Activated CD8-positive, alpha-beta memory T cell treated with anti-CD3 and anti-CD28 coated beads, Interleukin-2, amount 50 U/mL, for 24 hours (primary cell): ENCODE measurements at regions not wholly inside any gene's neighbourhood (a gene's known extent, or its start where the extent isn't known, plus 50 kb on each side); places are given as distances from the start of the nearest gene placed in this dataset.

ENCODE experiments used
- DNase-seq: peaks from one replicate; pipeline ENCODE4 v3.0.0-alpha.2; 2020; ENCODE audit errors: extremely low read depth

GRCh38 chr6:134866563-134866962 is 83.3 kb downstream of the ALDH8A1 start:
- DNase-seq = no peak

- DNase-seq = no peak
Observed at GRCh38 chr6:134864558-134864957, 85.3 kb downstream of the ALDH8A1 start.

GRCh38 chr6:134863763-134864510 is 86.0 kb downstream of the ALDH8A1 start:
- DNase-seq = no peak

GRCh38 chr6:134854366-134854765 is 95.5 kb downstream of the ALDH8A1 start:
- no peak for DNase-seq

GRCh38 chr6:134853111-134854055 is 96.5 kb downstream of the ALDH8A1 start:
- DNase-seq = no peak

GRCh38 chr6:134851548-134851947 is 98.4 kb downstream of the ALDH8A1 start:
- no peak for DNase-seq

- no peak for DNase-seq
Observed at GRCh38 chr6:134850721-134851305, 99.1 kb downstream of the ALDH8A1 start.

- DNase-seq = no peak
Observed at GRCh38 chr6:134849920-134850447, 99.9 kb downstream of the ALDH8A1 start.

- no peak for DNase-seq
Observed at GRCh38 chr6:134848076-134848475, 101.8 kb downstream of the ALDH8A1 start.

GRCh38 chr6:134846865-134847264 is 103.0 kb downstream of the ALDH8A1 start:
- no peak for DNase-seq

GRCh38 chr6:134846031-134846430 is 103.9 kb downstream of the ALDH8A1 start:
- no peak for DNase-seq

GRCh38 chr6:134844120-134844519 is 105.8 kb downstream of the ALDH8A1 start:
- DNase-seq = no peak

GRCh38 chr6:134840086-134840867 is 109.6 kb downstream of the ALDH8A1 start:
- DNase-seq = no peak

- DNase-seq = no peak
Observed at GRCh38 chr6:134835993-134836392, 113.9 kb downstream of the ALDH8A1 start.

GRCh38 chr6:134830940-134831339 is 119.0 kb downstream of the ALDH8A1 start:
- DNase-seq = no peak

- DNase-seq = no peak
Observed at GRCh38 chr6:134830194-134830593, 119.7 kb downstream of the ALDH8A1 start.

GRCh38 chr6:134828641-134829040 is 121.3 kb downstream of the ALDH8A1 start:
- DNase-seq = no peak

- DNase-seq = no peak
Observed at GRCh38 chr6:134826889-134827737, 122.8 kb downstream of the ALDH8A1 start.

GRCh38 chr6:134823710-134824034 is 126.2 kb downstream of the ALDH8A1 start:
- DNase-seq = no peak

GRCh38 chr6:134822920-134823709 is 126.8 kb downstream of the ALDH8A1 start:
- no peak for DNase-seq
